HL-60 (cell line): ENCODE measurements at regions not wholly inside any gene's neighbourhood (a gene's known extent, or its start where the extent isn't known, plus 50 kb on each side); places are given as distances from the start of the nearest gene placed in this dataset.
"Not testable (repeated sequence)": the region's sequence is repeated elsewhere in the genome, so short reads cannot be mapped to it uniquely, and the experiment has no call there.

Experiments used
- DNase-seq, 2 experiments: peaks; one replicate each; pipeline ENCODE4 v3.0.0-alpha.2; 2010 to 2020; ENCODE audit warnings: low read depth in 1 of 2, low spot score in 1 of 2
- H3K27ac ChIP-seq: fragments of 250-450 bp; sonication (Bioruptor Pico); replicated peaks from 2 replicates; pipeline ENCODE4 v1.5.1; 2020; ENCODE audit warnings: mild to moderate bottlenecking, moderate library complexity
- H3K27me3 ChIP-seq: fragments of 250-450 bp; sonication (Bioruptor Pico); 2 replicates; pipeline ENCODE4 v1.5.1; 2021; ENCODE audit warnings: mild to moderate bottlenecking, moderate library complexity; ENCODE audit not compliant: insufficient read depth, poor library complexity, severe bottlenecking
- H3K4me3 ChIP-seq: replicated peaks from 2 replicates; pipeline ENCODE4 v1.5.1; 2011; ENCODE audit warnings: mild to moderate bottlenecking, control low read depth, low read length; ENCODE audit not compliant: insufficient read depth
- GABPA ChIP-seq: IDR thresholded peaks from 2 replicates; pipeline ENCODE4 v1.6.1; 2012; ENCODE audit warnings: low read depth
- POLR2AphosphoS5 ChIP-seq: IDR thresholded peaks from 2 replicates; pipeline ENCODE4 v1.6.1; 2012; ENCODE audit warnings: low read depth
- SPI1 ChIP-seq: IDR thresholded peaks from 2 replicates; pipeline ENCODE4 v1.6.1; 2012; ENCODE audit warnings: low read depth, mild to moderate bottlenecking, borderline replicate concordance
- TF ChIP-seq, protein P1 (sequence below): IDR thresholded peaks from one replicate; pipeline ENCODE4 v1.5.1; 2011; ENCODE audit warnings: low read length, control low read depth, inconsistent platforms; ENCODE audit not compliant: insufficient read depth
- TF ChIP-seq, protein P2 (sequence below): IDR thresholded peaks from 2 replicates; pipeline ENCODE4 v1.6.1; 2012; ENCODE audit warnings: low read depth; ENCODE audit not compliant: insufficient replicate concordance

DNA sequence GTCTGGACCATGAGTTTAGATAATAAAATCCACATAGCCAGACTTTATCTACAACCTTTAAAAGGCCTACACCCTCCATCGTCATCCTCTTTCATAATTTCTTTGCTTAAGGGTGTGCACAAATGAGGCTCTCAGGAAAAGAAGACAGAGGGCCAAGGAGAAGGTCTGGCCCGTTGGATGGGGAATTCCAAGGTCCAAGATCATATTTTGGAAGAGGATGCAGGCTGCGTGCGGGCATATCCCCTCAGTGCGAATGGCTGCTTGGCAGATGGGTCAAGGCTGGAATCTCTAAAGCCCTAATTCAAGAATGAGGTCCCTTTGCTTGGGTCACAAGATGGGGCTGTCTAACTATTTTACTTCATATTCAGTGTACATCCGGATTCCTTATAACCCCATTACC lies 782.2 kb upstream of the NCAM2 start:
- TF ChIP-seq, protein P1, sequence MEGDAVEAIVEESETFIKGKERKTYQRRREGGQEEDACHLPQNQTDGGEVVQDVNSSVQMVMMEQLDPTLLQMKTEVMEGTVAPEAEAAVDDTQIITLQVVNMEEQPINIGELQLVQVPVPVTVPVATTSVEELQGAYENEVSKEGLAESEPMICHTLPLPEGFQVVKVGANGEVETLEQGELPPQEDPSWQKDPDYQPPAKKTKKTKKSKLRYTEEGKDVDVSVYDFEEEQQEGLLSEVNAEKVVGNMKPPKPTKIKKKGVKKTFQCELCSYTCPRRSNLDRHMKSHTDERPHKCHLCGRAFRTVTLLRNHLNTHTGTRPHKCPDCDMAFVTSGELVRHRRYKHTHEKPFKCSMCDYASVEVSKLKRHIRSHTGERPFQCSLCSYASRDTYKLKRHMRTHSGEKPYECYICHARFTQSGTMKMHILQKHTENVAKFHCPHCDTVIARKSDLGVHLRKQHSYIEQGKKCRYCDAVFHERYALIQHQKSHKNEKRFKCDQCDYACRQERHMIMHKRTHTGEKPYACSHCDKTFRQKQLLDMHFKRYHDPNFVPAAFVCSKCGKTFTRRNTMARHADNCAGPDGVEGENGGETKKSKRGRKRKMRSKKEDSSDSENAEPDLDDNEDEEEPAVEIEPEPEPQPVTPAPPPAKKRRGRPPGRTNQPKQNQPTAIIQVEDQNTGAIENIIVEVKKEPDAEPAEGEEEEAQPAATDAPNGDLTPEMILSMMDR: no peak
- TF ChIP-seq, protein P2, sequence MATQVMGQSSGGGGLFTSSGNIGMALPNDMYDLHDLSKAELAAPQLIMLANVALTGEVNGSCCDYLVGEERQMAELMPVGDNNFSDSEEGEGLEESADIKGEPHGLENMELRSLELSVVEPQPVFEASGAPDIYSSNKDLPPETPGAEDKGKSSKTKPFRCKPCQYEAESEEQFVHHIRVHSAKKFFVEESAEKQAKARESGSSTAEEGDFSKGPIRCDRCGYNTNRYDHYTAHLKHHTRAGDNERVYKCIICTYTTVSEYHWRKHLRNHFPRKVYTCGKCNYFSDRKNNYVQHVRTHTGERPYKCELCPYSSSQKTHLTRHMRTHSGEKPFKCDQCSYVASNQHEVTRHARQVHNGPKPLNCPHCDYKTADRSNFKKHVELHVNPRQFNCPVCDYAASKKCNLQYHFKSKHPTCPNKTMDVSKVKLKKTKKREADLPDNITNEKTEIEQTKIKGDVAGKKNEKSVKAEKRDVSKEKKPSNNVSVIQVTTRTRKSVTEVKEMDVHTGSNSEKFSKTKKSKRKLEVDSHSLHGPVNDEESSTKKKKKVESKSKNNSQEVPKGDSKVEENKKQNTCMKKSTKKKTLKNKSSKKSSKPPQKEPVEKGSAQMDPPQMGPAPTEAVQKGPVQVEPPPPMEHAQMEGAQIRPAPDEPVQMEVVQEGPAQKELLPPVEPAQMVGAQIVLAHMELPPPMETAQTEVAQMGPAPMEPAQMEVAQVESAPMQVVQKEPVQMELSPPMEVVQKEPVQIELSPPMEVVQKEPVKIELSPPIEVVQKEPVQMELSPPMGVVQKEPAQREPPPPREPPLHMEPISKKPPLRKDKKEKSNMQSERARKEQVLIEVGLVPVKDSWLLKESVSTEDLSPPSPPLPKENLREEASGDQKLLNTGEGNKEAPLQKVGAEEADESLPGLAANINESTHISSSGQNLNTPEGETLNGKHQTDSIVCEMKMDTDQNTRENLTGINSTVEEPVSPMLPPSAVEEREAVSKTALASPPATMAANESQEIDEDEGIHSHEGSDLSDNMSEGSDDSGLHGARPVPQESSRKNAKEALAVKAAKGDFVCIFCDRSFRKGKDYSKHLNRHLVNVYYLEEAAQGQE: no peak
- TF ChIP-seq SPI1 (no peak), GABPA (no peak), POLR2AphosphoS5 (no peak)
- Histone ChIP-seq H3K27me3 (no peaks in the 10 kb centered on the region), H3K4me3 (no peak overlapping the region), H3K27ac (no peak overlapping the region)
- no peak for DNase-seq

DNA sequence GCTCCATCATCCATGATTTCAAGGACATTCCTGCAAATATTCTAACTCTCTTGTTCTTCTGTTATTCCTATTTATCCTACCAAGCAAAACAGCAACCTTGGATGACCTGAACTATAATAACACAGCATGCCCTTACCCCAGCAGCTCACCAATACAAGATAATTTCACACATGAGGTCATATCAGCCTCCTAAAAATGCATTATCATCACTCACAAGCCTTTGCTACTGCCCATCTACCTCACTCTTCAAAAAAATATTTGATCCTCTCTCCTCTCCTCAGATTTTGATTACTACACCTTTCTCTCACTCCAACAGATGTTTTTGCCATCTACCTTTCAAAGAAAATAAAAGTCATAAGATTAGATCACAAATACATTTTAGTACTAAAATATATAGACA lies 777.6 kb upstream of the NCAM2 start:
- Histone ChIP-seq H3K27me3 (no peaks in the 10 kb centered on the region), H3K4me3 (no peak overlapping the region), H3K27ac (no peak overlapping the region)
- TF ChIP-seq SPI1 (no peak), GABPA (no peak), POLR2AphosphoS5 (no peak)
- TF ChIP-seq, protein P1: no peak
- no peak for DNase-seq

DNA sequence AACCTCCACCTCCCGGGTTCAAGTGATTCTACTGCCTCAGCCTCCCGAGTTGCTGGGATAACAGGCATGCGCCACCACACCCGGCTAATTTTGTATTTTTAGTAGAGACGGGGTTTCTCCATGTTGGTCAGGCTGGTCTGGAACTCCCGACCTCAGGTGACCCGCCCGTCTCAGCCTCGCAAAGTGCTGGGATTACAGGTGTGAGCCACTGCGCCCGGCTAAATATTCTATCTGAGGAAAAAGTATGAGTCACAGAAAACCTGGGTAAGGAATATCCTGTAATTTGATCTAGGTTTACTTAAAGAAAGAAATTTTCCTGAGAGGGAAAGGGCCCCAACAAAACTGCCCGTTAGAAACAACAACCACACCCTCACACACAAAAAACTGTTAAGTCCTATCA lies 776.2 kb upstream of the NCAM2 start:
- not testable (repeated sequence) for H3K27me3 ChIP-seq, DNase-seq, H3K27ac ChIP-seq, H3K4me3 ChIP-seq

DNA sequence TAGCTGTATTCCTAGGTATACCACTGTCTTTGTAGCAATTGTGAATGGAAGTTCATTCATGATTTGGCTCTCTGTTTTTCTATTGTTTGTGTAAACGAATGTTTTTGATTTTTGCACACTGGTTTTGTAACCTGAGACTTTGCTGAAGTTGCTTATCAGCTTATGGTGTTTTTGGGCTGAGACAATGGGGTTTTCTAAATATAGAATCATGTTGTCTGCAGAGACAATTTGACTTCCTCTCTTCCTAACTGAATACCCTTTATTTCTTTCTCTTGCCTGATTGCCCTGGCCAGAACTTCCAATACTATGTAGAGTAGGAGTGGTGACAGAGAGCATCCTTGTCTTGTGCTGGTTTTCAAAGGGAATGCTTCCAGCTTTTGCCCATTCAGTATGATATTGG lies 761.6 kb upstream of the NCAM2 start:
- not testable (repeated sequence) for DNase-seq, H3K27ac ChIP-seq, H3K27me3 ChIP-seq, H3K4me3 ChIP-seq

DNA sequence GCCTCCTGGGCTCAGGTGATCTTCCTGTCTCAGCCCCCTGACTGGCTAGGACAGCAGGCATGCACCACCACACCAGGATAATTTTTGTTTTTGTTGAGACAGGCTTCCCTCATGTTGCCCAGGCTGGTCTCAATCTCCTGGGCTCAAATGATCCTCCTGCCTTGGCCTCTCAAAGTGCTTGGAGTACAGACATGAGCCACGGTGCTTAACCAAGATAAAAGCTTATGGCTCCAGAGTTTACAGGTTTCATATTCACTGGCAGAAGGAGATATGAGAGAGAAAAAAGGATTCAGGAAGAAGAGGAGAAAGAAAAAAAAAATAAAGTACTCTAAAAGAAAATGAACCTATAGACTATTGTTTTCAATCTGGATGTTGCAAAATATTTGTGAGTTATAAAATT lies 748.8 kb upstream of the NCAM2 start:
- TF ChIP-seq POLR2AphosphoS5: no peak
- TF ChIP-seq, protein P2: no peak
- no peak for TF ChIP-seq GABPA
- TF ChIP-seq SPI1: no peak
- TF ChIP-seq, protein P1: no peak

More for the DNA sequence above, 748.8 kb upstream of the NCAM2 start:
- Histone ChIP-seq H3K4me3 (no peak overlapping the region), H3K27me3 (no peaks in the 10 kb centered on the region), H3K27ac (no peak overlapping the region)
- no peak for DNase-seq
